NCI-H748 (cell line): ENCODE measurements at regions not wholly inside any gene's neighbourhood (a gene's known extent, or its start where the extent isn't known, plus 50 kb on each side); places are given as distances from the start of the nearest gene placed in this dataset.
"Not testable (repeated sequence)": the region's sequence is repeated elsewhere in the genome, so short reads cannot be mapped to it uniquely, and the experiment has no call there.

Experiments
- DNase-seq: peaks from one replicate; lab custom pipeline; 2025; ENCODE audit not compliant: unreplicated experiment; lab: John Stamatoyannopoulos, UW

GRCh38 chr17:26731005-26731921 lies 562.7 kb upstream of the WSB1 start:
- peak; percentile 69 for DNase-seq

GRCh38 chr17:26731926-26732325 lies 562.0 kb upstream of the WSB1 start:
- not testable (repeated sequence) for DNase-seq

- not testable (repeated sequence) for DNase-seq
Measured at GRCh38 chr17:26734775-26735174, 559.1 kb upstream of the WSB1 start.

- peak; percentile 34 for DNase-seq
Measured at GRCh38 chr17:26735977-26736376, 557.9 kb upstream of the WSB1 start.

GRCh38 chr17:26765860-26766709 lies 527.8 kb upstream of the WSB1 start:
- DNase-seq, result no peak

- DNase-seq, result no peak
Measured at GRCh38 chr17:26766743-26767142, 527.2 kb upstream of the WSB1 start.

GRCh38 chr17:26773189-26774188 lies 520.4 kb upstream of the WSB1 start:
- no peak for DNase-seq

- no peak for DNase-seq
Measured at GRCh38 chr17:26774291-26775218, 519.4 kb upstream of the WSB1 start.

GRCh38 chr17:26775219-26775822 lies 518.6 kb upstream of the WSB1 start:
- no peak for DNase-seq

- not testable (repeated sequence) for DNase-seq
Measured at GRCh38 chr17:26780187-26780814, 513.6 kb upstream of the WSB1 start.

GRCh38 chr17:26782153-26782552 lies 511.8 kb upstream of the WSB1 start:
- no peak for DNase-seq

- no peak for DNase-seq
Measured at GRCh38 chr17:26792486-26792885, 501.4 kb upstream of the WSB1 start.

- no peak for DNase-seq
Measured at GRCh38 chr17:26807024-26807423, 486.9 kb upstream of the WSB1 start.

- DNase-seq, result no peak
Measured at GRCh38 chr17:26809033-26809432, 484.9 kb upstream of the WSB1 start.

- DNase-seq, result no peak
Measured at GRCh38 chr17:26818736-26819135, 475.2 kb upstream of the WSB1 start.
